Panc1 (cell line): ENCODE measurements at regions not wholly inside any gene's neighbourhood (a gene's known extent, or its start where the extent isn't known, plus 50 kb on each side); places are given as distances from the start of the nearest gene placed in this dataset.

Experiments
- ATAC-seq: fragments of 200-7000 bp; cut with Tn5 transposase; 2 replicates; pipeline ENCODE4 v1.9.1; 2020; ENCODE audit warnings: mild to moderate bottlenecking, moderate library complexity
- BruUV-seq: library from RNA; stranded (reverse); fragments of 400-500 nt; replicated peaks from 2 replicates; lab custom pipeline; 2021; lab: Mats Ljungman, UMichigan
- CTCF ChIA-PET: fragments of 300-600 bp; sonication (Branson Sonifier 250); formaldehyde crosslinking; loops from one replicate; lab custom pipeline; 2022; ENCODE audit warnings: antibody characterized with exemption; lab: Charles Lee
- POLR2A ChIA-PET: fragments of 300-600 bp; sonication (Branson Sonifier 250); formaldehyde crosslinking; loops from one replicate; lab custom pipeline; 2022; ENCODE audit warnings: antibody characterized with exemption; lab: Charles Lee
- DNase-seq: peaks from one replicate; pipeline ENCODE4 v3.0.0-alpha.2; 2010; ENCODE audit warnings: low read depth, low spot score
- H3K27ac ChIP-seq: 2 replicates; pipeline ENCODE4 v1.5.1; 2011; ENCODE audit warnings: mild to moderate bottlenecking, low read length, inconsistent platforms
- H3K27me3 ChIP-seq: fragments of 200-500 bp; sonication (Bioruptor generic); 2 replicates; pipeline ENCODE4 v1.6.0; 2014; ENCODE audit warnings: low read length, inconsistent platforms; ENCODE audit not compliant: control insufficient read depth, insufficient read depth
- H3K36me3 ChIP-seq: fragments of 200-500 bp; sonication (Bioruptor generic); 2 replicates; pipeline ENCODE4 v1.5.1; 2014; ENCODE audit warnings: inconsistent platforms, mild to moderate bottlenecking, low read length, moderate library complexity; ENCODE audit not compliant: control insufficient read depth, insufficient read depth
- H3K4me1 ChIP-seq: 2 replicates; pipeline ENCODE4 v1.5.1; 2011; ENCODE audit warnings: inconsistent platforms, mild to moderate bottlenecking, low read length, moderate library complexity; ENCODE audit not compliant: control insufficient read depth, insufficient read depth
- H3K4me3 ChIP-seq, 2 experiments: 2 replicates each; pipeline ENCODE4 v1.5.1; 2011 to 2012; ENCODE audit warnings: low read depth in 2 of 2, low read length in 2 of 2, mild to moderate bottlenecking in 2 of 2, inconsistent platforms in 1 of 2, moderate library complexity in 1 of 2
- H3K9me3 ChIP-seq: fragments of 200-500 bp; sonication (Bioruptor generic); 2 replicates; pipeline ENCODE4 v1.5.1; 2014; ENCODE audit warnings: low read depth, mild to moderate bottlenecking, inconsistent platforms, low read length, moderate library complexity; ENCODE audit not compliant: control insufficient read depth, insufficient read depth
- CTCF ChIP-seq: fragments of 450-650 bp; IDR thresholded peaks from 2 replicates; pipeline ENCODE4 v1.5.1; 2017; ENCODE audit warnings: mild to moderate bottlenecking
- POLR2AphosphoS5 ChIP-seq: IDR thresholded peaks from 2 replicates; pipeline ENCODE4 v1.6.1; 2012; ENCODE audit warnings: mild to moderate bottlenecking, low read depth, low read length, moderate library complexity
- REST ChIP-seq, 2 experiments: IDR thresholded peaks; 2 replicates each; pipeline ENCODE4 v1.6.1; 2011 to 2012; ENCODE audit warnings: low read depth in 2 of 2, control low read depth in 1 of 2, low read length in 1 of 2, mild to moderate bottlenecking in 1 of 2, moderate library complexity in 1 of 2; ENCODE audit not compliant: insufficient read depth in 1 of 2
- SIN3A ChIP-seq: IDR thresholded peaks from 2 replicates; pipeline ENCODE4 v1.6.1; 2012; ENCODE audit warnings: low read depth, mild to moderate bottlenecking, low read length, moderate library complexity, borderline replicate concordance; ENCODE audit not compliant: insufficient read depth
- TCF7L2 ChIP-seq: IDR thresholded peaks from 2 replicates; pipeline ENCODE4 v1.6.1; 2011; ENCODE audit warnings: mild to moderate bottlenecking, low read depth, low read length, inconsistent platforms
- in situ Hi-C: cut with HindIII; loops from 2 replicates; pipeline ENCODE4 v1.10.0; 2016; ENCODE audit warnings: low sequenced_read_pairs, low pct_unique_long_range_greater_than_20kb
- intact Hi-C: fragments of 100-400 bp; cut with micrococcal nuclease; formaldehyde crosslinking; loops from one replicate; pipeline ENCODE4 v1.10.0; 2022; ENCODE audit not compliant: unreplicated experiment

GRCh38 chr4:12787261-12787660 is 696.9 kb downstream of the RAB28 start:
- H3K27ac ChIP-seq: no peak overlapping the region
- H3K9me3 ChIP-seq: no peaks in the 10 kb centered on the region
- intact Hi-C loops (no loop called here), in situ Hi-C loops (no loop called here)
- ATAC-seq (no peak), DNase-seq (no peak)
- CTCF ChIA-PET: interaction anchor here (0.6 kb wide), 1 partner anchor 70 kb away, joined by 11 read pairs; no protein-coding TSS in a partner anchor
- POLR2A ChIA-PET: no interaction called here
- H3K4me3 ChIP-seq: no peak overlapping the region
- H3K27me3 ChIP-seq: no peaks in the 10 kb centered on the region
- no peaks in the 10 kb centered on the region for H3K4me1 ChIP-seq
- H3K36me3 ChIP-seq: no peaks in the 10 kb centered on the region
- TF ChIP-seq TCF7L2 (no peak), REST (IDR thresholded peaks at IDR 0.05; ENCODE audit: insufficient read depth in 1 of 2, low read depth in 2 of 2, low read length in 1 of 2) (no peak)
- no TSS peak for BruUV-seq

- no peaks in the 10 kb centered on the region for H3K36me3 ChIP-seq
- in situ Hi-C loops (no loop called here), intact Hi-C loops (no loop called here)
- no peaks in the 10 kb centered on the region for H3K4me1 ChIP-seq
- no TSS peak for BruUV-seq
- no peak for DNase-seq
- CTCF ChIA-PET: no interaction called here
- H3K4me3 ChIP-seq: no peak overlapping the region
- ATAC-seq: no peak
- no peak for TF ChIP-seq REST (IDR thresholded peaks at IDR 0.05; ENCODE audit: insufficient read depth in 1 of 2, low read depth in 2 of 2, low read length in 1 of 2)
- TF ChIP-seq POLR2AphosphoS5: no peak
- TF ChIP-seq SIN3A: no peak
- TF ChIP-seq TCF7L2: no peak
- no peak for TF ChIP-seq CTCF
- no peaks in the 10 kb centered on the region for H3K27me3 ChIP-seq
- no peaks in the 10 kb centered on the region for H3K9me3 ChIP-seq
- POLR2A ChIA-PET: no interaction called here
- no peak overlapping the region for H3K27ac ChIP-seq
Observed at GRCh38 chr4:12778706-12779105, 705.4 kb downstream of the RAB28 start.
